ENCODE measurements at regions not wholly inside any gene's neighbourhood (a gene's known extent, or its start where the extent isn't known, plus 50 kb on each side); places are given as distances from the start of the nearest gene placed in this dataset.
"Not testable (repeated sequence)": the region's sequence is repeated elsewhere in the genome, so short reads cannot be mapped to it uniquely, and the experiment has no call there.

DNA sequence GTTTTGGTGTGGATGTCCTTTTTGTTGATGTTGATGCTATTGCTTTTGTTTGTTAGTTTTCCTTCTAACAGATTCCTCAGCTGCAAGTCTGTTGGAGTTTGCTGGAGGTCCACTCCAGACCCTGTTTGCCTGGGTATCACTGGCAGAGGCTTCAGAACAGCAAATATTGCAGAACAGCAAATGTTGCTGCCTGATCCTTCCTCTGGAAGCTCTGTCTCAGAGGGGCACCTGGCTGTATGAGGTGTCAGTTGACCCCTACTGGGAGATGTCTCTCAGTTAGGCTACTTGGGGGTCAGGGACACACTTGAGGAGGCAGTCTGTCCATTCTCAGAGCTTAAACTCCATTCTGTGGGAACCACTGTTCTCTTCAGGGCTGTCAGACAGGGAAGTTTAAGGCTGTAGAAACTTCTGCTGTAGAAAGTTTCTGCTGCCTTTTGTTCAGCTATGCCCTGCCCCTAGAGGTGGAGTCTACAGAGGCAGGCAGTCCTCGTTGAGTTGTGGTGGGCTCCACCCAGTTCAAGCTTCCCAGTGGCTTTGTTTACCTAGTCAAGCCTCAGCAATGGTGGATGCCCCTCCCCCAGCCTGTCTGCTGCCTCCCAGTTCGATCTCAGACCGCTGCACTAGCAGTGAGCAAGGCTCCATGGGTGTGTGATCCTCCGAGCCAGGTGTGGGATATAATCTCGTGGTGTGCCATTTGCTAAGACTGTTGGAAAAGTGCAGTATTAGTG is 166.4 kb upstream of the TPTE start:
- TF ChIP-seq POLR2A, CTCF, EP300 (IDR thresholded peaks at IDR 0.05): not testable (repeated sequence)

All from gastroesophageal sphincter (tissue), 3 donors.